ENCODE measurements at regions not wholly inside any gene's neighbourhood (a gene's known extent, or its start where the extent isn't known, plus 50 kb on each side); places are given as distances from the start of the nearest gene placed in this dataset.
"Not testable (repeated sequence)": the region's sequence is repeated elsewhere in the genome, so short reads cannot be mapped to it uniquely, and the experiment has no call there.

- no peak for DNase-seq (ENCODE audit: low read depth)
Observed at GRCh38 chr2:240191001-240191400, 50.5 kb upstream of the OTOS start.

GRCh38 chr2:240192661-240193060 is 52.2 kb upstream of the OTOS start:
- no peak for DNase-seq (ENCODE audit: low read depth)

DNA sequence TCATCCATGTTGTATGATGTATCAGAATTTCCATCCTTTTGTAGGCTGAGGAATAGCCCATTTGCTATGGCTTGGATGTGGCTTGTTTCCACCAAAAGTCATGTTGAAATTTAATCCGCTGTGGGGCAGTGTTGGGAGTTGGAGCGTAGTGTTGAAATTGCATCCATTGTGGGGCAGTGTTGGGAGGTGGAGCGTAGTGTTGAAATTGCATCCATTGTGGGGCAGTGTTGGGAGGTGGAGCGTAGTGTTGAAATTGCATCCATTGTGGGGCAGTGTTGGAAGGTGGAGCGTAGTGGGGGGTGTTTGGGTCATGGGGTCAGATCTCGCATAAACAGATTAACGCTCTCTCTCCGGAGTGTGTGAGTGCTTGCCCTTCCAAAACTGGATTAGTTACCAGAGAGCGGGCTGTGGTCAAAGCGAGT is 53.9 kb upstream of the OTOS start:
- not testable (repeated sequence) for DNase-seq (ENCODE audit: low read depth)

- no peak for DNase-seq (ENCODE audit: low read depth)
Observed at GRCh38 chr2:240195316-240195861, 54.9 kb upstream of the OTOS start.

DNA sequence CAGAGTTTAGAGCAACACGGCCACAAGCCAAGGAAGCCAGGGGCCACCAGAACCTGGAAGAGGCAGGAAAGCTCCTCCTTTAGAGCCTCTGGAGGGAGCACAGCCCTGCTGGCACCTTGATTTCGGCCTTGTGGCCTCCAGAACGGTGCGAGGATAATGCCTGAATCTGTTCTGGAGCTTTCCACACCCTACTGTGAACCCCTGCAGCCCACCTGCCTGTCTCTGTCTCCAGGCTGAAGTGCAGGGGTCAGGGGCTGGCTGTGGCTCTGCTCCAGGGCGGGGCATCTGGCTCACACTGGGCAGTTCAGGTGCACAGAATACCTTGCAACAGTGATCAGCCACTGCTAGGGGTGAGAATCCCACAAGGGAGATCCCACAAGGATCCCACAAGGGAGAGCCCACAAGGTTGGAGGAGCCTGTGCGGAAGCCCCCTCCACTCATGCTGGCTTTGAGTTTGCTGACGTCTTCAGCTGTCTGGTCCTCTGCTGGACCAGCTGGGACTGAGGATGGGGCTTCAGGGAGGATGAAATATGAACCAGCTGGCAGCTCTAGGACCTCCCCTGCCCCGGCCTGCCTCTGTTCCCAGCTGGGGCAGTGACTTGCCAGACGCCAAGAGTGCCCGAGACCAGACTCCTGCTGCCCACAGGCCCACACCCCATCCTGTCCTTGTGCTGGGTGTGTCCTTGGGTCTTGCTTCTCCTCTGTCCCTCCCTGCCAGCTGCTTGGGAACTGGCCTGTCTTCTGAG is 56.4 kb upstream of the OTOS start:
- DNase-seq (ENCODE audit: low read depth): no peak

GRCh38 chr2:240197462-240198139 is 57.1 kb upstream of the OTOS start:
- DNase-seq (ENCODE audit: low read depth): no peak

- DNase-seq (ENCODE audit: low read depth): no peak
Observed at GRCh38 chr2:240198226-240198625, 57.8 kb upstream of the OTOS start.

GRCh38 chr2:240199133-240199870 is 58.8 kb upstream of the OTOS start:
- no peak for DNase-seq (ENCODE audit: low read depth)

DNA sequence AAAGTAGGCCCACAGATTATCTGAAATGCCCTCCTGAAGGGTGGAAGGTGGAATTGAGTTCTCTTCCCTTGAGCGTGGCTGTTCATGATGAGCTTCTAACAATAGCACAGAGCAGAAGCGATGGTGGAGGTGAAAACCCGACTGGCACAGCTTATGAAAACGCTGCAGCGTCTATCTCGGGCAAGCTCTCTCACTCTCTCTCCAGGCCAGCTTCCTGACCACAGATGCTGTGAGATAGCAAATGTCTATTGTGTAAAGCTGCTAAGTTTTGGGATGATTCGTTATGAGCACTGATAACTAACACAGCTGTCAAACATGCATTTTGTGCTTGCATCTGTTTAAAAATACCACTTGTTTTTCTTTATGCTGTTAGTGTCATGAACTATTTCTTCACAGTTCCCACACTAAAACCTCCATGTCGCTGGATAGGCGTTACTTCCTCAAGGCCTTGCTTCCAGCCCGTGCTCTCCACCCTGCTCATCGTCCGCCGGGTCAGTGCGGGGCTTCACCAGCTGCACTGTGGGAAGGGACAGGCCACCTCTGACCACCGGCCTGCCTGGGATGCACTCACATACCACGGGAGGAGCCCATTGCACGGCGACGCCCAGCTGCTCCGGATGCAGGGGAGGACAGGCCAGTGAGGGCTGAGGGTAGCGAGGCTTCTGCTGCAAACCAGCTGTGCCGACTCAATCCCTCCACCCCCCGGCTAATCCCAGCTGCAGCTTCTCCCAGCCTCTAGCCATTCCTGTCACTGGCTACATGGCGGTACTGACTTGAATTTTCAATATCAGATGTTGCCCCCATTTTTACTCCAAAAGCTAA is 60.0 kb upstream of the OTOS start:
- DNase-seq (ENCODE audit: low read depth): no peak

- DNase-seq (ENCODE audit: low read depth): no peak
Observed at GRCh38 chr2:240201866-240202265, 61.4 kb upstream of the OTOS start.

DNA sequence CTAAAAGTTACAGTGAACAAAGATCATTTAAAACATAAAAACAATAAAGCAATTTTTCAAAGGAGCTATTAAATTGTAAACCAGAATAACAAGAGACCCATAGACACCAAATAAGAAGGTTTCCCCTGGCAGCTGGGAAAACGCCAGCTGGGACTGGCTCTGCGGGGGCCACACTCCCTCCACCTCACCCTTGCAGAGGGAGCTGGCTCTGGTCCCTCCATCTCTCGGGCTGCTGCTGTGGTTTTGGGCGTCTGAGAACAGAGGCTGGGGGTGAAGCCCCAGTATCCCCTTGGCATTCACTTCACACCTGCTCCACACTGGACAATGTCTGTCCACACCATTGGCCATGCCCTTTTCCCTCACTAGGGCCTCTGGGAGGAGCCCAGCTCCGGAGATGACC is 62.1 kb upstream of the OTOS start:
- DNase-seq (ENCODE audit: low read depth): no peak

- DNase-seq (ENCODE audit: low read depth): no peak
Observed at GRCh38 chr2:240203031-240203787, 62.8 kb upstream of the OTOS start.

DNA sequence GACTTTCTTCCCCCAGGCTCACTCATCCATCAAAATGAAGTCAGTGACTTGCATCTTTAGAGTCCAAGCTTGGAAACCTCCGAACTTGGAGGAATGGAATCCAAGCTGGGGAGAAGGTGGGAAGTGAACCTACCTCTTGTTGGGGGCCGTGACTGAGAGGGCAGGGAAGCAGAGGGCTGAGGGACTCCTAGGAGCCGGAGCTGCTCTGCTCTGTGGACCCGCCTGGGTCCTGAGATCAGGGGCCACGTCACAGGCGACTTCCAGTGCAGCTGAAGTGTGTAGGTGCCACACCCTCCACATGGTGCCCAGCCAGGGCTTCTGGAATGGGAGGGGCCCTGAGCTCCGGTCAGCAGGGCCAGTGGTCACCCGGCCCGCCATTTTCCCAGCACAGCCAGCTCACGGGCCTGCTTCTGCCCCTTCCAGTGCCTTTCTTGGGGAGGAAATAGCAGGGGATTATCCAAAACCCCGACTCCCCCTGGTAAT is 63.4 kb upstream of the OTOS start:
- no peak for DNase-seq (ENCODE audit: low read depth)

- no peak for DNase-seq (ENCODE audit: low read depth)
Observed at GRCh38 chr2:240204431-240205276, 64.2 kb upstream of the OTOS start.

DNA sequence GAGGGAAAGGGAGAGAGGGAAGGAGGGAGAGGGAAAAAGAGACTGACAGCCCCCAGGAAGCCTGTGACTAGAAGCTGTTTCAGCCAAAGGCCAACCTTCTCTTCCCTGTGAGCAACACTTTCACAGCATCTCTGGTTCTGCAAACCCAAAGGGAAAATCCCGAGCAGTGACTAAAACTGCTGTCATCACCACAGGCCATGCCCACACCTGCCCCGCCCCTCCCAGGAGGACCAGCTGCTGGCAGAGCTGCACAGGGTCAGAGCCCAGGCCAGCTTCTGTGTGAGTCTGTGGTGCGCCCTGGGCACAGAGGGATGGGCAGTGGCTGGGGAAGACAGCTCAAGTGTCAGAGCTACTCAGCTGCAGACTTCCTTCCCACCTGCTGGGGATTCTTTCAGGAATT is 64.9 kb upstream of the OTOS start:
- no peak for DNase-seq (ENCODE audit: low read depth)

GRCh38 chr2:240205772-240206171 is 65.3 kb upstream of the OTOS start:
- no peak for DNase-seq (ENCODE audit: low read depth)

- no peak for DNase-seq (ENCODE audit: low read depth)
Observed at GRCh38 chr2:240206630-240207029, 66.2 kb upstream of the OTOS start.

DNA sequence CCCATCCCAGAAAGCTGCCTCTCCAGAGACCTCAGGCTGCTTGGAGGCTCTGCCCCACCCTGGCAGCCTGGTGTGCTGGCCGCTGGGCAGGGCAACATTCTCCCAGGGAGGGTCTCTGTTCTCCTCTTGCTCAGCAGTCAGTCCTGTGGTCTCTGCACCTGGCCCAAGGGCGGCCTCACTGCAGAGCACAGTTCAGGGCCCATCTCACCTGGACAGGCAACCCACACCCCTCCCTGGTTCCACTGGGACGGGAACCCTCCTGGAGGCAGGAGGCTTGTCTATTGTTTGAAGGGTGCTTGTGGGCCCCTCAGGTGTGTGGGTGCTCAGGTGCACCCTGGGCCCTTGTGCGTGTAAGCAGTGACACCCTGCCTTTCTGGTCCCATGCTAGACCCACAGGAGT is 67.2 kb upstream of the OTOS start:
- no peak for DNase-seq (ENCODE audit: low read depth)

- no peak for DNase-seq (ENCODE audit: low read depth)
Observed at GRCh38 chr2:240208096-240208495, 67.6 kb upstream of the OTOS start.

DNA sequence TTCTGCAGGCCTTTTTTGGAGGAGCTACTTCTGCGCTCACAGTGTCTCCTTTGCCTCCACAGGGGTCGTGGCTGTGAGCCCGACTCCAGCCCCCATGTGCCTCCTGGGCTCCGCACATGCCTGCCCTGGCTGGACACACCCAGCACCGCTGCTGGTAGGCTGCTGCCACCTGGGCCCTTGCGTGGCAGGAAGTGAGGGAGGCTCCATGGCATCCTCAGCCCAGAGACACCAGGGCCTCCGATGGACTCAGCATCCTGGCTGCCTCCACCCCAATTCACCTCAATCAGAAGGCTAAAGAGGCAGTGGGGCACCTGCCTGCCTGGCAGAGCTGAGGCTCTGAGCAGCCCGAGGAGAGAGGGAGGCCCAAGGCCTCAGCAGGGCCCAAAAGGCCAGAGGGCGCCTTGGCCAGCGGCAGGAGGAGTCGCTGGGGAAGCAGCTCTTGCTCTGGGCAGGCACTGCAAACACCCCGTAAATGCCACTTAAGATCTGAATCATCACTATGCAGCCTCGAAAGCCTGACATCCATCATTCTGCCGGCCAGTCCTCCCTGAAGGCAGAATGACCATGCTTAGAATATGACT is 68.3 kb upstream of the OTOS start:
- no peak for DNase-seq (ENCODE audit: low read depth)

Data from activated T-cell treated with anti-CD3 and anti-CD28 coated beads for 1 hour (primary cell).